MM.1S (cell line): ENCODE measurements at regions not wholly inside any gene's neighbourhood (a gene's known extent, or its start where the extent isn't known, plus 50 kb on each side); places are given as distances from the start of the nearest gene placed in this dataset.
A peak's percentile ranks its signal among the peaks of the same experiment; 100 is the strongest.

Experiments
- DNase-seq: peaks from one replicate; pipeline ENCODE4 v3.0.0-alpha.2; 2015
- H2AFZ ChIP-seq: fragments of 300-600 bp; sonication (generic); 2 replicates; pipeline ENCODE4 v1.6.0; 2016; ENCODE audit warnings: antibody characterized with exemption, low read length
- H3F3A ChIP-seq: fragments of 300-600 bp; sonication (generic); 2 replicates; pipeline ENCODE4 v1.6.1; 2016; ENCODE audit warnings: mild to moderate bottlenecking, antibody characterized with exemption, low read length, moderate library complexity, mixed read lengths; ENCODE audit not compliant: insufficient read depth
- H3K27ac ChIP-seq: fragments of 300-600 bp; sonication (generic); 2 replicates; pipeline ENCODE4 v1.5.1; 2016; ENCODE audit warnings: mild to moderate bottlenecking, low read length
- H3K27me3 ChIP-seq: fragments of 300-600 bp; sonication (generic); replicated peaks from 2 replicates; pipeline ENCODE4 v1.6.0; 2016; ENCODE audit warnings: low read length; ENCODE audit not compliant: insufficient read depth
- H3K36me3 ChIP-seq: fragments of 300-600 bp; sonication (generic); replicated peaks from 2 replicates; pipeline ENCODE4 v1.6.1; 2016; ENCODE audit warnings: mild to moderate bottlenecking, low read length, mixed read lengths; ENCODE audit not compliant: insufficient read depth
- H3K4me1 ChIP-seq: fragments of 300-600 bp; sonication (generic); 2 replicates; pipeline ENCODE4 v1.6.1; 2016; ENCODE audit warnings: low read length, mixed read lengths
- H3K4me2 ChIP-seq: fragments of 300-600 bp; sonication (generic); 2 replicates; pipeline ENCODE4 v1.6.0; 2016; ENCODE audit warnings: low read depth, low read length
- H3K4me3 ChIP-seq: fragments of 300-600 bp; sonication (generic); 2 replicates; pipeline ENCODE4 v1.5.1; 2016; ENCODE audit warnings: low read length, mixed read lengths
- H3K79me2 ChIP-seq: fragments of 300-600 bp; sonication (generic); 2 replicates; pipeline ENCODE4 v1.6.1; 2016; ENCODE audit warnings: mixed run types, low read length, mixed read lengths
- H3K9ac ChIP-seq: fragments of 300-600 bp; sonication (generic); 2 replicates; pipeline ENCODE4 v1.6.1; 2016; ENCODE audit warnings: low read length, mixed read lengths
- H3K9me2 ChIP-seq: fragments of 300-600 bp; sonication (generic); replicated peaks from 2 replicates; pipeline ENCODE4 v1.6.1; 2016; ENCODE audit warnings: mild to moderate bottlenecking, low read length, mixed read lengths; ENCODE audit not compliant: insufficient read depth
- H3K9me3 ChIP-seq: fragments of 300-600 bp; sonication (generic); replicated peaks from 2 replicates; pipeline ENCODE4 v1.6.1; 2016; ENCODE audit warnings: mild to moderate bottlenecking, low read length, mixed read lengths; ENCODE audit not compliant: insufficient read depth
- H4K20me1 ChIP-seq: fragments of 300-600 bp; sonication (generic); 2 replicates; pipeline ENCODE4 v1.6.1; 2016; ENCODE audit warnings: mild to moderate bottlenecking, low read length, moderate library complexity, mixed read lengths; ENCODE audit not compliant: insufficient read depth
- EZH2 ChIP-seq: fragments of 300-600 bp; sonication (generic); optimal IDR thresholded peaks from 2 replicates; pipeline ENCODE3; 2017; ENCODE audit warnings: low read depth, mild to moderate bottlenecking, antibody characterized with exemption, low read length, mixed read lengths
- EZH2phosphoT487 ChIP-seq: fragments of 300-600 bp; sonication (generic); IDR thresholded peaks from 2 replicates; pipeline ENCODE4 v1.6.1; 2018; ENCODE audit warnings: antibody characterized with exemption, low read length
- TF ChIP-seq, protein P1 (sequence below): fragments of 300-600 bp; sonication (generic); IDR thresholded peaks from 2 replicates; pipeline ENCODE4 v1.5.1; 2016; ENCODE audit warnings: antibody characterized with exemption, low read length, mixed read lengths

DNA sequence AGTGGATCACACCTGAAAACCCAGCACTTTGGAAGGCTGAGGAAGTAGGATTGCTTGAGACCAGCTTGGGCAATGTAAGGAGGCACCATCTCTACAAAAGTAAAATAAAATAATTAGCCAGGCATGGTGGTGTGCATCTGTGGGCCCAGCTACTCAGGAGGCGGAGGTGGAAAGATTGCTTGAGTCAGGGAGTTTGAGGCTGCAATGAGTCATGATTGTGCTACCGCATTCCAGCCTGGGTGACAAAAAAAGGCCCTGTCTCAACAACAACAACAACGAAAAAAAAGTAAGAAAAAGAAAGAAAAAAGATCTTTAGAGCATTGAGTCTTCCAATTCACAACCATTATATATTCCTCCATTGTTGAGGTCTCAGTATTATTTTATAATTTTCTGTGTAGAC, 192.4 kb upstream of the DPH6 start:
- Histone ChIP-seq H3K4me2 (no peak overlapping the region), H3K79me2 (no peaks in the 10 kb centered on the region), H3K27ac (no peak overlapping the region), H2AFZ (no peak overlapping the region), H3K4me1 (peaks cover 12% of the 10 kb centered on the region), H3K9me2 (no peaks in the 10 kb centered on the region), H3K27me3 (no peaks in the 10 kb centered on the region), H3K9ac (no peak overlapping the region), H3F3A (no peaks in the 10 kb centered on the region), H3K36me3 (no peaks in the 10 kb centered on the region), H3K4me3 (no peak overlapping the region), H4K20me1 (no peaks in the 10 kb centered on the region), H3K9me3 (no peaks in the 10 kb centered on the region)
- TF ChIP-seq, protein P1, sequence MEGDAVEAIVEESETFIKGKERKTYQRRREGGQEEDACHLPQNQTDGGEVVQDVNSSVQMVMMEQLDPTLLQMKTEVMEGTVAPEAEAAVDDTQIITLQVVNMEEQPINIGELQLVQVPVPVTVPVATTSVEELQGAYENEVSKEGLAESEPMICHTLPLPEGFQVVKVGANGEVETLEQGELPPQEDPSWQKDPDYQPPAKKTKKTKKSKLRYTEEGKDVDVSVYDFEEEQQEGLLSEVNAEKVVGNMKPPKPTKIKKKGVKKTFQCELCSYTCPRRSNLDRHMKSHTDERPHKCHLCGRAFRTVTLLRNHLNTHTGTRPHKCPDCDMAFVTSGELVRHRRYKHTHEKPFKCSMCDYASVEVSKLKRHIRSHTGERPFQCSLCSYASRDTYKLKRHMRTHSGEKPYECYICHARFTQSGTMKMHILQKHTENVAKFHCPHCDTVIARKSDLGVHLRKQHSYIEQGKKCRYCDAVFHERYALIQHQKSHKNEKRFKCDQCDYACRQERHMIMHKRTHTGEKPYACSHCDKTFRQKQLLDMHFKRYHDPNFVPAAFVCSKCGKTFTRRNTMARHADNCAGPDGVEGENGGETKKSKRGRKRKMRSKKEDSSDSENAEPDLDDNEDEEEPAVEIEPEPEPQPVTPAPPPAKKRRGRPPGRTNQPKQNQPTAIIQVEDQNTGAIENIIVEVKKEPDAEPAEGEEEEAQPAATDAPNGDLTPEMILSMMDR, result no peak
- no peak for TF ChIP-seq EZH2
- TF ChIP-seq EZH2phosphoT487, result no peak
- DNase-seq, result no peak

DNA sequence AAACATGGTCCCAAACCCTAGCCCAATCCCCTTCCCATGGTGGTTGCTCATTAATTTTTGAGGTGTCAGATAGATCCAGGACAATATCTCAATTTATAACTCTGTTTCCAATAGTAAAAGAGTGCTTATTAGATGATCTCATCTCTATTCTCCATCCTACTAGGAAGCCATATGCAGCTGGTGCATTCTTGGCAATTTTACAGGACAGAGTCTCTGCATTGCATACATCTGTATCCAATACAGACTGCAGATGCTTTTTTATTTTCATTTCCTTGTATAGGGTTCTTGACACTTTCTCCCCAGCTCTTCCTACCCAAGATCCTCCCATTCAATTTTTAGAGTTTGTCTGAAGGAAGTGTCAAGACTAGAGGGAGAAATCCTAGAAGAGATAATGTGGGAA, 194.8 kb upstream of the DPH6 start:
- Histone ChIP-seq H2AFZ (no peak overlapping the region), H4K20me1 (no peaks in the 10 kb centered on the region), H3K79me2 (no peaks in the 10 kb centered on the region), H3K36me3 (no peaks in the 10 kb centered on the region), H3K27ac (no peak overlapping the region), H3F3A (no peaks in the 10 kb centered on the region), H3K4me3 (no peak overlapping the region), H3K4me1 (peaks cover 11% of the 10 kb centered on the region), H3K9ac (no peak overlapping the region), H3K9me2 (no peaks in the 10 kb centered on the region), H3K4me2 (peak overlapping the region; percentile 19), H3K9me3 (no peaks in the 10 kb centered on the region), H3K27me3 (no peaks in the 10 kb centered on the region)
- no peak for TF ChIP-seq EZH2phosphoT487
- TF ChIP-seq, protein P1, result no peak
- no peak for TF ChIP-seq EZH2
- no peak for DNase-seq

DNA sequence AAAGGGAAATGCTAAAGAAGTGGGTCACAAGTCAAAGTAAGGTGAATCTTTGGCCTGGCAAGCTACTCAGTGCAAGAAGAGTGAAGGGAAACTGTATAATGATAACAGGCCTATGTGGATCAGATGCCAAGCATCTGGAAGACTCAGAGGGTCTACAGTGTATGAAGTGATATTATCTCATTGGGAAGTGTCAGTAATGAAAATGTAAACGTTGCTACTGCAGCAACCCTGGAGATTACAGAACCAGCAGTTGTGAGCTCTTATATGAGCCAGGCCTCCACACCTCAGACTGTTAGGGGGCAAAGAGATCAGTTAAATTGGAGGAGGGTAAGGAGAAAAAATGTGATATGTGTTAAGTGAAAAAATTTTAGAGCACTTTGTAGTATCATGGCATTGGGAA, 195.4 kb upstream of the DPH6 start:
- Histone ChIP-seq H2AFZ (no peak overlapping the region), H3K9ac (no peak overlapping the region), H3K4me1 (peaks cover 5% of the 10 kb centered on the region; the same call in 1 of the 2 replicates), H3K36me3 (no peaks in the 10 kb centered on the region), H3F3A (no peaks in the 10 kb centered on the region), H3K27me3 (no peaks in the 10 kb centered on the region), H3K4me3 (no peak overlapping the region), H3K9me3 (no peaks in the 10 kb centered on the region), H3K27ac (no peak overlapping the region), H3K79me2 (no peaks in the 10 kb centered on the region), H3K9me2 (no peaks in the 10 kb centered on the region), H4K20me1 (no peaks in the 10 kb centered on the region), H3K4me2 (no peak overlapping the region)
- TF ChIP-seq EZH2phosphoT487, result no peak
- TF ChIP-seq EZH2, result no peak
- no peak for DNase-seq

DNA sequence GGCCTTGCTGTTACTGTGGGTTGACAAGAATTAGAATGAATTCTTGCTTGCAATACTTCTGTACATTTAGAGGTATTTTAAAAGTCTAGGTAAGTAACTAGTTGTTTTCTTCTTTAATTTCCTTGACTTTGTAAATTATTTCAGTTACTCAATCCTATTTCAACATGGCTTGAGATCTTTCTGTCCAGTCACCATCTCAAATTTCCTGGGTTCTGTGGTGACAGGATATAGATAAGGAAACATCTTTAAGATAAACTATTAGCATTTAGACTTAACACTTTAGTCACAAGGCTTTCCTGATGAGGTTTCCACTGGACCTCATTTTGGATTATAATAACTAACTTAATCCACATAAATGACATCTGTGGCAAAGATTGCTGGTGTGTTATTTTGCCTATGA, 195.9 kb upstream of the DPH6 start:
- H3K4me1 ChIP-seq, result 0 out of 2 replicates have a peak, but pooled peaks cover 4% of the 10 kb centered on the region
- DNase-seq, result no peak
- no peaks in the 10 kb centered on the region for H3K9me2 ChIP-seq
- no peaks in the 10 kb centered on the region for H3K9me3 ChIP-seq
- no peak overlapping the region for H3K9ac ChIP-seq
- H2AFZ ChIP-seq, result no peak overlapping the region
- H3F3A ChIP-seq, result no peaks in the 10 kb centered on the region
- no peaks in the 10 kb centered on the region for H3K27me3 ChIP-seq
- no peaks in the 10 kb centered on the region for H4K20me1 ChIP-seq
- TF ChIP-seq, protein P1, result no peak
- no peak for TF ChIP-seq EZH2phosphoT487
- no peak for TF ChIP-seq EZH2
- H3K4me2 ChIP-seq, result no peak overlapping the region
- no peaks in the 10 kb centered on the region for H3K36me3 ChIP-seq
- H3K79me2 ChIP-seq, result no peaks in the 10 kb centered on the region
- H3K27ac ChIP-seq, result no peak overlapping the region
- H3K4me3 ChIP-seq, result no peak overlapping the region
